SK-N-SH (cell line): ENCODE measurements at regions not wholly inside any gene's neighbourhood (a gene's known extent, or its start where the extent isn't known, plus 50 kb on each side); places are given as distances from the start of the nearest gene placed in this dataset.

Experiments used
- CTCF ChIA-PET: fragments of 300-600, 350-600 bp; formaldehyde crosslinking; extraction: SDS; loops from one replicate; lab custom pipeline; 2021; lab: Yijun Ruan, JAX
- POLR2A ChIA-PET: fragments of 350-600 bp; sonication (Branson Sonifier 250); formaldehyde crosslinking; extraction: SDS; loops from one replicate; lab custom pipeline; 2020; ENCODE audit warnings: antibody characterized with exemption, inconsistent platforms; lab: Yijun Ruan, JAX
- DNase-seq: peaks from one replicate; pipeline ENCODE4 v3.0.0; 2012
- H2AFZ ChIP-seq: fragments of 200-600 bp; sonication (generic); 2 replicates; pipeline ENCODE4 v1.8.1; 2016; ENCODE audit warnings: antibody characterized with exemption, mild to moderate bottlenecking, low read depth
- H3F3A ChIP-seq: fragments of 200-600 bp; sonication (generic); replicated peaks from 2 replicates; pipeline ENCODE3; 2016; ENCODE audit warnings: antibody characterized with exemption, mild to moderate bottlenecking; ENCODE audit not compliant: insufficient read depth
- H3K27ac ChIP-seq, 2 experiments: fragments of 200-500 bp in 1 of 2; fragments of 200-600 bp in 1 of 2; sonication (Bioruptor generic) in 1 of 2; sonication (generic), shearing (Covaris generic) in 1 of 2; 2 replicates each; pipeline versions ENCODE4 v1.5.1 to v1.6.1; 2014 to 2016; ENCODE audit warnings: low read depth in 2 of 2, inconsistent platforms in 1 of 2, low read length in 1 of 2, mild to moderate bottlenecking in 1 of 2, mixed read lengths in 1 of 2
- H3K27me3 ChIP-seq: fragments of 200-600 bp; sonication (generic), shearing (Covaris generic); 2 replicates; pipeline ENCODE4 v1.6.1; 2016; ENCODE audit warnings: mixed run types; ENCODE audit not compliant: insufficient read depth
- H3K36me3 ChIP-seq, 2 experiments: fragments of 200-500 bp in 1 of 2; fragments of 200-600 bp in 1 of 2; sonication (Bioruptor generic) in 1 of 2; sonication (generic) in 1 of 2; replicated peaks in 1 of 2; 2 replicates each; pipeline versions ENCODE3 to v1.5.1; 2014 to 2016; ENCODE audit warnings: low read length in 1 of 2, mild to moderate bottlenecking in 1 of 2; ENCODE audit not compliant: insufficient read depth in 2 of 2, control insufficient read depth in 1 of 2
- H3K4me1 ChIP-seq, 2 experiments: fragments of 200-500 bp in 1 of 2; fragments of 200-600 bp in 1 of 2; sonication (Bioruptor generic) in 1 of 2; sonication (generic), shearing (Covaris generic) in 1 of 2; 2 replicates each; pipeline versions ENCODE4 v1.5.1 to v1.6.1; 2014 to 2016; ENCODE audit warnings: low read depth in 1 of 2, low read length in 1 of 2, mixed run types in 1 of 2; ENCODE audit not compliant: insufficient read depth in 2 of 2, control insufficient read depth in 1 of 2
- H3K4me2 ChIP-seq: fragments of 200-600 bp; sonication (generic), shearing (Covaris generic); 2 replicates; pipeline ENCODE4 v1.6.1; 2017; ENCODE audit warnings: mixed run types
- H3K4me3 ChIP-seq, 2 experiments: fragments of 200-500 bp in 1 of 2; fragments of 200-600 bp in 1 of 2; sonication (Bioruptor generic) in 1 of 2; sonication (generic), shearing (Covaris generic) in 1 of 2; 2 replicates each; pipeline versions ENCODE4 v1.5.1 to v1.8.1; 2014 to 2016; ENCODE audit warnings: low read depth in 2 of 2, inconsistent platforms in 1 of 2, low read length in 1 of 2, mild to moderate bottlenecking in 1 of 2, mixed read lengths in 1 of 2, moderate library complexity in 1 of 2
- H3K79me2 ChIP-seq: fragments of 200-600 bp; sonication (generic); 2 replicates; pipeline ENCODE4 v1.8.1; 2017; ENCODE audit warnings: mild to moderate bottlenecking; ENCODE audit not compliant: insufficient read depth
- H3K9ac ChIP-seq: fragments of 200-600 bp; sonication (generic); 2 replicates; pipeline ENCODE4 v1.6.1; 2017; ENCODE audit warnings: mixed run types
- H3K9me2 ChIP-seq: fragments of 200-600 bp; sonication (generic); 2 replicates; pipeline ENCODE4 v1.6.1; 2017; ENCODE audit warnings: mixed run types
- H3K9me3 ChIP-seq: fragments of 200-600 bp; sonication (generic); 2 replicates; pipeline ENCODE4 v1.6.1; 2017; ENCODE audit warnings: mixed run types, mild to moderate bottlenecking, moderate library complexity
- H4K20me1 ChIP-seq: fragments of 200-600 bp; sonication (generic); 2 replicates; pipeline ENCODE4 v1.6.1; 2017; ENCODE audit warnings: mild to moderate bottlenecking, mixed run types; ENCODE audit not compliant: insufficient read depth
- ELF1 ChIP-seq: IDR thresholded peaks from 2 replicates; pipeline ENCODE4 v1.4.0; 2012
- EP300 ChIP-seq, 2 experiments: IDR thresholded peaks; 2 replicates each; pipeline versions ENCODE4 v1.4.0 to v1.6.1; 2012; ENCODE audit warnings: borderline replicate concordance in 1 of 2, low read depth in 1 of 2, low read length in 1 of 2
- EZH2phosphoT487 ChIP-seq: fragments of 200-600 bp; sonication (generic); IDR thresholded peaks from 2 replicates; pipeline ENCODE4 v1.6.1; 2017; ENCODE audit warnings: low read depth, mixed run types, mild to moderate bottlenecking, antibody characterized with exemption, moderate library complexity, borderline replicate concordance
- JUND ChIP-seq: IDR thresholded peaks from 2 replicates; pipeline ENCODE4 v1.4.0; 2012
- MAX ChIP-seq: IDR thresholded peaks from 2 replicates; pipeline ENCODE4 v1.4.0; 2012; ENCODE audit warnings: low read depth
- MXI1 ChIP-seq: IDR thresholded peaks from 2 replicates; pipeline ENCODE4 v1.6.1; 2012; ENCODE audit warnings: mild to moderate bottlenecking, low read depth, low read length, improper control_type of control experiment
- NFIC ChIP-seq: IDR thresholded peaks from 2 replicates; pipeline ENCODE4 v1.4.0; 2012; ENCODE audit warnings: borderline replicate concordance
- PBX3 ChIP-seq: IDR thresholded peaks from 2 replicates; pipeline ENCODE4; 2012
- POLR2AphosphoS5 ChIP-seq: IDR thresholded peaks from 2 replicates; pipeline ENCODE4 v1.6.1; 2012; ENCODE audit warnings: low read depth, low read length
- RAD21 ChIP-seq: IDR thresholded peaks from 2 replicates; pipeline ENCODE4 v1.6.1; 2012; ENCODE audit warnings: mild to moderate bottlenecking, low read length
- REST ChIP-seq: IDR thresholded peaks from 2 replicates; pipeline ENCODE4 v1.6.1; 2012; ENCODE audit warnings: mild to moderate bottlenecking, low read depth, low read length, moderate library complexity
- RFX5 ChIP-seq: IDR thresholded peaks from 2 replicates; pipeline ENCODE4 v1.6.1; 2012; ENCODE audit warnings: mild to moderate bottlenecking, improper control_type of control experiment, low read length
- SMC3 ChIP-seq: IDR thresholded peaks from 2 replicates; pipeline ENCODE4 v1.6.1; 2012; ENCODE audit warnings: low read depth, low read length, improper control_type of control experiment
- TAF1 ChIP-seq: IDR thresholded peaks from 2 replicates; pipeline ENCODE4 v1.6.1; 2012; ENCODE audit warnings: low read depth, mild to moderate bottlenecking, low read length, moderate library complexity, borderline replicate concordance
- TCF12 ChIP-seq: IDR thresholded peaks from 2 replicates; pipeline ENCODE4 v1.4.0; 2012
- USF1 ChIP-seq: IDR thresholded peaks from 2 replicates; pipeline ENCODE4 v1.4.0; 2012; ENCODE audit warnings: low read depth, borderline replicate concordance
- USF2 ChIP-seq: fragments of 150-350 bp; IDR thresholded peaks from 2 replicates; pipeline ENCODE4 v1.6.1; 2017; ENCODE audit warnings: antibody characterized with exemption, low read length, low read depth, borderline replicate concordance
- YY1 ChIP-seq: IDR thresholded peaks from 2 replicates; pipeline ENCODE4 v1.4.0; 2012; ENCODE audit warnings: low read depth, mild to moderate bottlenecking
- ZBTB33 ChIP-seq: IDR thresholded peaks from 2 replicates; pipeline ENCODE4 v1.4.0; 2012; ENCODE audit warnings: low read depth, borderline replicate concordance
- WGBS: methylation state at CpG from one replicate; pipeline ENCODE4 v1.1.6; 2017; ENCODE audit warnings: low lambda C conversion rate; 5-methylcytosine and 5-hydroxymethylcytosine counted together

- no peaks in the 10 kb centered on the region for H4K20me1 ChIP-seq
- ChIA-PET POLR2A (no interaction called here), CTCF (interaction anchor here (1.0 kb wide), 1 partner anchor 13 kb away, joined by 3 read pairs; no protein-coding TSS in a partner anchor)
- H3K4me1 ChIP-seq, result no peaks in the 10 kb centered on the region
- H3K36me3 ChIP-seq, result no peaks in the 10 kb centered on the region
- WGBS, result 10% methylated on average over 5 of the region's 5 CpGs
- no peaks in the 10 kb centered on the region for H3K79me2 ChIP-seq
- no peak overlapping the region for H2AFZ ChIP-seq
- H3K4me2 ChIP-seq, result no peak overlapping the region
- no peak overlapping the region for H3K4me3 ChIP-seq
- H3K27me3 ChIP-seq, result no peaks in the 10 kb centered on the region
- H3F3A ChIP-seq, result no peaks in the 10 kb centered on the region
- DNase-seq, result no peak
- no peaks in the 10 kb centered on the region for H3K9me2 ChIP-seq
- H3K27ac ChIP-seq, result no peak overlapping the region
- TF ChIP-seq RAD21 (no peak), TAF1 (no peak), RFX5 (no peak), EZH2phosphoT487 (no peak), MAX (no peak), ELF1 (no peak), USF1 (no peak), REST (no peak), PBX3 (no peak), TCF12 (no peak)
- no peaks in the 10 kb centered on the region for H3K9me3 ChIP-seq
- H3K9ac ChIP-seq, result no peak overlapping the region
Measured at GRCh38 chr10:2121929-2122328, 384.6 kb upstream of the ADARB2 start.

- Histone ChIP-seq H4K20me1 (no peaks in the 10 kb centered on the region), H3K4me2 (no peak overlapping the region), H3K9me3 (no peaks in the 10 kb centered on the region), H3K9ac (no peak overlapping the region), H3K9me2 (no peaks in the 10 kb centered on the region), H3K79me2 (no peaks in the 10 kb centered on the region), H3K27me3 (no peaks in the 10 kb centered on the region), H3F3A (no peaks in the 10 kb centered on the region), H3K4me1 (no peaks in the 10 kb centered on the region), H3K36me3 (no peaks in the 10 kb centered on the region), H3K27ac (no peak overlapping the region), H3K4me3 (no peak overlapping the region), H2AFZ (no peak overlapping the region)
- CTCF ChIA-PET, result interaction anchor here (0.6 kb wide), 1 partner anchor 38 kb away, joined by 3 read pairs; no protein-coding TSS in a partner anchor
- DNase-seq, result no peak
- POLR2A ChIA-PET, result no interaction called here
- 24% methylated on average over 1 of the region's 1 CpG for WGBS
- no peak for TF ChIP-seq EZH2phosphoT487
- no peak for TF ChIP-seq TAF1
- no peak for TF ChIP-seq USF1
- no peak for TF ChIP-seq YY1
- no peak for TF ChIP-seq EP300 (IDR thresholded peaks at IDR 0.05; ENCODE audit: borderline replicate concordance in 1 of 2, low read depth in 1 of 2, low read length in 1 of 2)
- no peak for TF ChIP-seq TCF12
- no peak for TF ChIP-seq MXI1
- TF ChIP-seq USF2, result no peak
- no peak for TF ChIP-seq RAD21
- TF ChIP-seq NFIC, result no peak
- no peak for TF ChIP-seq SMC3
- no peak for TF ChIP-seq POLR2AphosphoS5
- no peak for TF ChIP-seq JUND
- no peak for TF ChIP-seq ZBTB33
Measured at GRCh38 chr10:2121315-2121714, 384.0 kb upstream of the ADARB2 start.
